ENCODE measurements at regions not wholly inside any gene's neighbourhood (a gene's known extent, or its start where the extent isn't known, plus 50 kb on each side); places are given as distances from the start of the nearest gene placed in this dataset.

GRCh38 chr2:239828192-239828972 is 196.8 kb downstream of the NDUFA10 start:
- no peak for TF ChIP-seq CTCF (IDR thresholded peaks at IDR 0.05)
- Mint-ChIP-seq H3K36me3 (ENCODE audit: low read depth) (no peaks in the 10 kb centered on the region), H3K4me1 (ENCODE audit: low read depth) (no peaks in the 10 kb centered on the region), H3K9me3 (ENCODE audit: low read depth) (no peaks in the 10 kb centered on the region), H3K27ac (ENCODE audit: unreplicated experiment) (no peak overlapping the region), H3K4me3 (ENCODE audit: unreplicated experiment) (no peak overlapping the region), H3K27me3 (ENCODE audit: low read depth) (peaks cover 11% of the 10 kb centered on the region)
- no peak for DNase-seq (ENCODE audit: low spot score)

GRCh38 chr2:239827523-239827890 is 197.6 kb downstream of the NDUFA10 start:
- Mint-ChIP-seq H3K4me3 (ENCODE audit: unreplicated experiment) (no peak overlapping the region), H3K9me3 (ENCODE audit: low read depth) (no peaks in the 10 kb centered on the region), H3K27me3 (ENCODE audit: low read depth) (peaks cover 9% of the 10 kb centered on the region), H3K4me1 (ENCODE audit: low read depth) (no peaks in the 10 kb centered on the region), H3K36me3 (ENCODE audit: low read depth) (no peaks in the 10 kb centered on the region), H3K27ac (ENCODE audit: unreplicated experiment) (no peak overlapping the region)
- TF ChIP-seq CTCF (IDR thresholded peaks at IDR 0.05), result no peak
- no peak for DNase-seq (ENCODE audit: low spot score)

GRCh38 chr2:239826786-239827522 is 198.2 kb downstream of the NDUFA10 start:
- Mint-ChIP-seq H3K9me3 (ENCODE audit: low read depth) (no peaks in the 10 kb centered on the region), H3K27me3 (ENCODE audit: low read depth) (peaks cover 11% of the 10 kb centered on the region), H3K4me1 (ENCODE audit: low read depth) (no peaks in the 10 kb centered on the region), H3K27ac (ENCODE audit: unreplicated experiment) (no peak overlapping the region), H3K36me3 (ENCODE audit: low read depth) (no peaks in the 10 kb centered on the region), H3K4me3 (ENCODE audit: unreplicated experiment) (no peak overlapping the region)
- TF ChIP-seq CTCF (IDR thresholded peaks at IDR 0.05), result no peak
- DNase-seq (ENCODE audit: low spot score), result no peak

GRCh38 chr2:239826376-239826775 is 198.8 kb downstream of the NDUFA10 start:
- H3K27me3 Mint-ChIP-seq (ENCODE audit: low read depth), result peaks cover 17% of the 10 kb centered on the region
- H3K4me3 Mint-ChIP-seq (ENCODE audit: unreplicated experiment), result no peak overlapping the region
- no peaks in the 10 kb centered on the region for H3K4me1 Mint-ChIP-seq (ENCODE audit: low read depth)
- no peaks in the 10 kb centered on the region for H3K36me3 Mint-ChIP-seq (ENCODE audit: low read depth)
- DNase-seq (ENCODE audit: low spot score), result no peak
- TF ChIP-seq CTCF (IDR thresholded peaks at IDR 0.05), result no peak
- no peaks in the 10 kb centered on the region for H3K9me3 Mint-ChIP-seq (ENCODE audit: low read depth)
- H3K27ac Mint-ChIP-seq (ENCODE audit: unreplicated experiment), result no peak overlapping the region

- no peak overlapping the region for H3K4me3 Mint-ChIP-seq (ENCODE audit: unreplicated experiment)
- H3K27me3 Mint-ChIP-seq (ENCODE audit: low read depth), result peaks cover 20% of the 10 kb centered on the region
- H3K27ac Mint-ChIP-seq (ENCODE audit: unreplicated experiment), result no peak overlapping the region
- H3K36me3 Mint-ChIP-seq (ENCODE audit: low read depth), result no peaks in the 10 kb centered on the region
- H3K4me1 Mint-ChIP-seq (ENCODE audit: low read depth), result no peaks in the 10 kb centered on the region
- DNase-seq (ENCODE audit: low spot score), result no peak
- H3K9me3 Mint-ChIP-seq (ENCODE audit: low read depth), result no peaks in the 10 kb centered on the region
- no peak for TF ChIP-seq CTCF (IDR thresholded peaks at IDR 0.05)
Measured at GRCh38 chr2:239825705-239825979, 199.5 kb downstream of the NDUFA10 start.

All from chondrocyte (in vitro differentiated cells).